Neural crest cell (in vitro differentiated cells): ENCODE measurements at regions not wholly inside any gene's neighbourhood (a gene's known extent, or its start where the extent isn't known, plus 50 kb on each side); places are given as distances from the start of the nearest gene placed in this dataset.

Source experiments
- DNase-seq: peaks from one replicate; pipeline ENCODE4 v3.0.0; 2021; ENCODE audit warnings: low read depth, mixed read lengths, low spot score
- H3K27ac Mint-ChIP-seq: one replicate; pipeline ENCODE4 v1.8.0; 2021; ENCODE audit warnings: mild to moderate bottlenecking, mixed read lengths; ENCODE audit not compliant: unreplicated experiment
- H3K27me3 Mint-ChIP-seq: 2 replicates; pipeline ENCODE4 v1.8.0; 2021; ENCODE audit warnings: low read depth, mild to moderate bottlenecking, mixed read lengths
- H3K36me3 Mint-ChIP-seq: 2 replicates; pipeline ENCODE4 v1.8.0; 2021; ENCODE audit warnings: low read depth, mild to moderate bottlenecking, mixed read lengths
- H3K4me1 Mint-ChIP-seq: 2 replicates; pipeline ENCODE4 v1.8.0; 2021; ENCODE audit warnings: mixed read lengths
- H3K4me3 Mint-ChIP-seq: one replicate; pipeline ENCODE4 v1.8.0; 2021; ENCODE audit warnings: mild to moderate bottlenecking, mixed read lengths
- H3K9me3 Mint-ChIP-seq: 2 replicates; pipeline ENCODE4 v1.8.0; 2021; ENCODE audit warnings: mixed read lengths
- CTCF ChIP-seq: fragments of 200-600 bp; sonication (generic); conservative IDR thresholded peaks from 2 replicates; pipeline ENCODE4 v1.5.0; 2021; ENCODE audit warnings: antibody characterized with exemption, mild to moderate bottlenecking

GRCh38 chr7:123260428-123260960, 60.7 kb upstream of the SLC13A1 start:
- H3K4me1 Mint-ChIP-seq: no peaks in the 10 kb centered on the region
- no peaks in the 10 kb centered on the region for H3K27me3 Mint-ChIP-seq
- H3K9me3 Mint-ChIP-seq: no peaks in the 10 kb centered on the region
- TF ChIP-seq CTCF: no peak
- no peak for DNase-seq
- H3K4me3 Mint-ChIP-seq: no peak overlapping the region
- no peak overlapping the region for H3K27ac Mint-ChIP-seq
- H3K36me3 Mint-ChIP-seq: no peaks in the 10 kb centered on the region

- no peaks in the 10 kb centered on the region for H3K36me3 Mint-ChIP-seq
- no peaks in the 10 kb centered on the region for H3K9me3 Mint-ChIP-seq
- no peaks in the 10 kb centered on the region for H3K27me3 Mint-ChIP-seq
- no peak for DNase-seq
- no peak overlapping the region for H3K27ac Mint-ChIP-seq
- H3K4me1 Mint-ChIP-seq: no peaks in the 10 kb centered on the region
- no peak overlapping the region for H3K4me3 Mint-ChIP-seq
- no peak for TF ChIP-seq CTCF
Observed at GRCh38 chr7:123259759-123260158, 60.0 kb upstream of the SLC13A1 start.
